COR-L47 (cell line): ENCODE measurements at regions not wholly inside any gene's neighbourhood (a gene's known extent, or its start where the extent isn't known, plus 50 kb on each side); places are given as distances from the start of the nearest gene placed in this dataset.

Experiments
- DNase-seq: peaks from one replicate; lab custom pipeline; 2025; lab: John Stamatoyannopoulos, UW

DNA sequence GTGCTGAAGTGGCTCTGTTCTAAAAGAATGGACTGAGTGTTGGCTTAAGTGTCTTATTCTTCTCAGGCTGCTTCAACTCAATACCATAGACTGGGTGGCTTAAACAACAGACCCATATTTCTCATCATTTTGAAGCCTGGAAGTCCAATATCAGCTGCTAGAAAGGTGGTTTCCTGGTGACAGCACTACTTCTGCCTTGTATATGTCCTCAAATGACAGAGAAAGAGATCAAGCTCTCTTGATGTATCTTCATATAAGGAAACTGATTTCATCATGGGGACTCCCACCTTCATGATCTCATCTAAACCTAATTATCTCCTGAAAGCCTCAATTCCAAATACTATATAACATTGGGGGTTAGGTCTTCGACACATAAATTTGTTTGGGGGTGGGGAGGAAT, 449.7 kb upstream of the DSEL start:
- DNase-seq: no peak

DNA sequence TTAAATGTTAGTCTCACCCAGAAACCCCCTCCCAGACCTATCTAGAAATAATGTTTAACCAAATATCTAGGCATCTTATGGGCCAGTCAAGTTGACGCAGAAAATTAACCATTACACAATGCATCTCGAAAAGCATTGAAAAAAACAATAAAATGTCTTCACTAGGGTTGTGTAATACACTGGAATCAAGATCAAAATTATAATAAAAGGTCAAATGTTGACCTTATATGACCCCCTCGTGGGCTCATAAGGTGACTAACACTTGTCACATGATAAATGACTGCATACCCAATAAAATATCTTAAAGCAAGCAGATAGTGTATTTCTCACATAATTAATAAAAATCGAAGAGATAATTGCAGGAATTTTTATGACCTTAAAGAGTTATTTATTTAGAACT, 447.9 kb upstream of the DSEL start:
- DNase-seq: no peak

DNA sequence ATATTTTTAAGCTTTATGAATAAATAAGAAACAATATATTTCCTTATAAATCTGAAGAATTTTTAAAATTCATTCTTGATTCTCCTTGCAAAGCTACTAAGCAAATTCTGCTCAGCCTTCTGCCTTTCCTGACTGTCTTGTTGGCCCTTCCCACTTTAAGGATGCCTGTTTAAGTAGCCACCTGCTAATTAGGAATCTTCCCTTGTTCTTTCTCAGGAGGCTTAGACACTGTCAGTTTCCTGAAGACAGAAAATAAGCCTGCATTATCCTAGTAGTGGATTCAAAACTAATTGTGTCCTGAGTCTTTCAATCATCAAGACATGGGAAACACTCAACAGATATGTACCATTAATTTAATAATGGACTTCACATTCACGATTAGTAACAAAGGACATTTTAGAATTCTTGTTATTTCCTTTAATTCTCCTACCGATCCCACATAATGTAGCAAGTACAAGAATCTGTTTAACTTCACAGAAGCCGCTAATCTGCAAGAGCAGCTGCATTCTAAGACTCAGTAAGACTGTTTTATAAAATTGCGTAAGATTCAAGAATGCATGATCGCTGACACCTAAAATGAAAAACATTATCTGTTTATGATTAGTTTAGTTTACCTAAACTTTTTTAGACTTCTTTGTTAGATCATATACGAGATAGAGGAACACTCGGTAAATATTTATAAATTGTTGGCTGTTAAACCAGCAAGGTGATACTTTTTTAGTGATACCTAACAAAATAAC, 445.4 kb upstream of the DSEL start:
- DNase-seq: no peak

DNA sequence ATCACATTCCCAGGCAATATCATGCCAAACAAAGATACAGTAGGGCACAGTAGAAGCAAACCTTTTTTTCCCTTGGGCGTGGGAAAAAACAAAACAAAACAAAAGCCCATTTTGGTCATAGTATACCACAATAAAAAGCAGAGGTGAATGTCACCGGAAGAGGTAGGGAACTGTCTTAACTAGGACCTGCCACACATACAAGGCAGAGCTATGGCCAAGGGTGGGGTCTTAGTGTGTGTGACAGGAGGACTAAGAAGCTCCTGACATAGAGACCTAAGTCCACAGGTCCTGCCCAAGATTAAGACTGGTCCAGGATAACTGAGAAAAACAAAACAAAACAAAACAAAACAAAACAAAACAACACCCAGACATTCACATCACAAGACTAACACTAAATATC, 441.2 kb upstream of the DSEL start:
- no peak for DNase-seq

DNA sequence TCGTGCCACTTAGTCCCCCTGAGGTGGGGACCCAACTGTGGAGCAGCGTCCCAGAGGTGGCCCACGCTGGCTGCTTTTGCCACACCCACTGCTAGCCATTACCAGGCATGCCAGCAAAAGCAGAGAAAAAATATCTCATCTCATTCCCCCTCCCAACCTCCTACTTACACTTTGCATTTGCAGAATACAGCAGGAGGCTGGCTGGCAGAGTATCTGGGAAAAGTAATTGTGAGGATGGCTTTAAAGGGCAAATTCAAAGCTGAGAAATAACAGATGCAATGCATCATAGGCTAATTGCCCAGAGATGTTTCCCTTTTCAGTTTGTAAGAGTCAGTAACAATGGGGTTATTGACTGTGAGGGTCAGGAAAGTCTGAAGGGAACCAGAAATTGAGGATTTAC, 438.1 kb upstream of the DSEL start:
- DNase-seq: no peak

DNA sequence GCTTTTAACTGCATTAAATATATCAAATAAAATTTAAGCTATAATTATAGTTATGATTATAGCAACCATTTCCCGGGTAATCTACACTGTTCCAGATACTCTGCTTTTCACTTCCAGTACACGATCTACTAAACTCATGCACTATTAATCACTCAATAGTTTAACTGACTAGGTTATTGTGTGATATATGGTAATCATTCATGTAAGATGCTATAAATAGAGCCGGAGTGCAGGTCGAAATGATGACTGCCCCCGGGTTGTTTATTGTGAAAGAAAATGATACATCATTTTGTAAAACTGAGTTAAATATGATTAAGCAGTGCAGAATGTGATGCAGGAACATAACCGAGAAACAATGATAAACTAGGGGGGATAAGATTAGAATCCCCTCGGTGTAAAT, 434.6 kb upstream of the DSEL start:
- DNase-seq: no peak

DNA sequence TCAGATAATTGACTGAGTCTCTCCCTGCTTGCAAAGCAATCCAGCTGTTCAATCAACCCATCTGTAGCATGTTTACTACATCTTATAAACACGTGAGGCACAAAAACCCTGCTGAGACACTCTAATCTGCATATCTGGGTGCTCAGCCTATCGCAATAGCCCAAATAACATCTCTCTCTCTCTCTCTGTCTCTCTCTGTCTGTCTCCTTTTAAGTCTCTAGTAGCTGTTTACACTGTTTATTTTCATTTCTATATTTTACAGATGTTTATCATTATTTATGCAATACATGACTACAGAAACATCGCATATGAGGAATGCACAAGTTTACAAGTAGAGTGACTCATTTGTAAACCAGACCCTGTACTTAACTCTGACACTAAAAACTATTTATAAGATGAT, 422.1 kb upstream of the DSEL start:
- no peak for DNase-seq

DNA sequence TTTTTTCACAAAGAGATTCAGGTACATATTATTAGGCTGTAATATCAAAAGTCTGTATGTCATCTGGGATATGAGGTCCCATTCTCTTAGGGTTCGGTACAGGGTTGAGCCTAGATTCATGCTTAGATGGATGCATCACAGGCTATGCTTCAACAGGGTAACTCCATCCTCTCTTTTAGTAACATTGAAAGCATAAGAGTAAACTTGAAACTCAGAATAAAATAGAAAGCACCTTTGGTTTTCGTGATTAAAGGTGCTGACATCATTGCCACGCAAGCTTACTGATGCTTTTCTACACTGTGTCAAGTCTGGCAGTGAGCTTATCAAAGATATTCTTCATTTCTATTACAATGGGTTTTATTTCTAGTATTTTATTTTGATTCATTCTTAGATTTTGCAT, 419.1 kb upstream of the DSEL start:
- DNase-seq: no peak

DNA sequence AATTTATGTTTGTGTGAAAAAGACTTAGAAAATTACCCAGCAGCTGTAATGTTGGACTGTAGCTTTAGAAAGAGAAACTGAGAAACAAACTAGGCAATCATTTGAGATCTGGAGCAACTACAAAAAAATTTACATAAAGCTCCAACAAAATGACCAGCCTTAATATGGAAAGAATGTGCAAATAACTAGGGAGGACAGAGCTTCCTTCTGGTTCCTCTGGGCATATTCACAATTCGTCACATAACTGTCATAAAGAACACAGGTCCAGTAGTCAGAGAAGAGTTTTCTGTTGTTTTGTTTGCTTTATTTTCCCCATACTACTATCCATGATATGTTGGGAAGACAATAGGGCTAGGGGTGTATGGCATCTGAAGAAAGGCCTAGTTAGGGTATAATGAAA, 416.8 kb upstream of the DSEL start:
- no peak for DNase-seq

DNA sequence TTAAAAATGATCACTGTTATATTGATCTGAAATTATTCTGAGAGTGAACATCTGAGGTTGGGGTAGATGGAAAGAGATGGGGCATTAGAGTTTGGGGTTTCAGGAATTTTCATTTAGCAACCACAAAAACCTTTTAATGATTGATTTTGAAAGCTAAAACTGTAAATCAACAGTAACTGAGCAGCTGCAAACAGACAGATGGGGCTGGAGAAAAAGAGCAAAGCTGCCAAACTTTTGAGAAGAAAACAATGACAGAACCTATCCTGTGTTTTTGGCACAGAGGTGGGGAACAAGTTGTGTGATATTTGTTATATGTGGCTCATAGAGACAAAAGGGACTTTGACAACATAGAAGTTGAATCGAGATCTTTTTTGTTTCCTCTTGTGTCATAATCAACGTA, 415.8 kb upstream of the DSEL start:
- DNase-seq: no peak

DNA sequence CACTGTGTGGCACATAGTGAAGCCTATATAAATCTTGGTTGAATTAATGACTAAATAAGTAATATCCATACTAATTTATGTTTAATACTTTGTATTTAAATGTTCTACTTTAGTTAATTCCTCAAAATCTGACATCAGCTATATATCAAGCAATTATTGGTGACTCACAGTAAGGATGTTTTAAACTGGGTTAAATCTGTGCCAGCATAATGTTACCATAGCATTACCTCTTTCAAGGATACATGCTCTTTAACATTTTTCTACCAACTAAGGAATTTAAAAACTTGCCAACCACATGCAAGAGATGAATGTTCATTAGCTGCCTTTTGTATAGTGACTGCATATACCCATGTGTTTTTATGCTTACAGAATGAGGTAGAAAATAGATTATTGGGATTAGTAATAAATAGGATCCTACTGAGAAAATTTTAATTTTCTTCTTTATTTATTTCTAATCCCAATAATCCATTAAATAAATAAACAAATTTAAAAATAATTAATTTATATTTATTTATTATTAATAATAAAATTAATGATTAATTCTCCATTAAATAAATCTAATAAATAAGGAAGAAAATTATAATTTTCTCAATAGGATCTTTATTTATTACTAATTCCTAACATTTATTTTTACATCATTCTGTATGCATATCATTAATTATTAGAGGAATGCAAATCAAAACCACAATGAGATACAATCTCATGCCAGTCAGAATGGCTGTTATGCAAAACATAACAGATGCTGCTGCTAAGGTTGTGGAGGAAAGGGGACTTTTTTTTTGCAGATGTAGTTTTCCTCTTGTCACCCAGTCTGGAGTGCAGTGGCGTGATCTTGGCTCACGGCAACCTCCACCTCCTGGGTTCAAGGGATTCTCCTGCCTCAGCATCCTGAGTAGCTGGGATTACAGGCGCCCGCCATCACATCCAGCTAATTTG, 410.7 kb upstream of the DSEL start:
- DNase-seq: no peak

DNA sequence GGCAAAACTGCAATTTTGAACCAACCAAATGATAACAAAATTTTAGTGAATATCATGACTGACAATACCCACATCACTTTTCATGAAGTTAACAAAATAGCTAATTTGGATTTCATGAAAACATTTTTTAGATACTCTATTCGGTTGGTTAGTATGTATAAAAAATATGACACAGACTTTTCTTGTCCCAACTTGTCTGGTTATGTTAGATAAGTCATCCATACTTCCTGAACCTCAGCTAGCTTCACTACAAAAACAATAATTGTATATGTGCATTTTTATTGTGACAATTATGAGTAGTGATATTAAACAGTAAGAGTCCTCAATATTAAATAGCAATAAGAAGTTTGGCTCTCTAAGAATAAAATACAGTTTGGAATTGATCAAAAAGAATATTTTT, 408.1 kb upstream of the DSEL start:
- DNase-seq: no peak

DNA sequence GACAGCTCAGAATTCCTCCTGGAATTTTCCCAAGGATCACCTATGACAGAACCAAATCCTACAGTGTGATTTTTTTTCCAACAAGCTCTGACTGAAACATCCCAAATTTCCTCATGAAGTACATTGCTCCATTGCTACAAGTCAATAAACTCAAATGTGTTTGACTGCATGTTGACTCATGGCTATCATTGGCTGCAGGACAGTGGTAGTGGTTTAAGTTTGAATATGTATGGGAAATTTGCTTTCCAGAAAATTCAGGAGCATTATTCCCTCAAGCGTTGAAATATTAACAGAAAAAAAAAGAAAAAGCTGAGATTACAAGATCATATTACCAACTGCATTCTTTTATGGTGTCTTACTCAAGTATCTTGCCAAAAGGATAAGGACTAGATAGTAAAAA, 402.8 kb upstream of the DSEL start:
- no peak for DNase-seq

DNA sequence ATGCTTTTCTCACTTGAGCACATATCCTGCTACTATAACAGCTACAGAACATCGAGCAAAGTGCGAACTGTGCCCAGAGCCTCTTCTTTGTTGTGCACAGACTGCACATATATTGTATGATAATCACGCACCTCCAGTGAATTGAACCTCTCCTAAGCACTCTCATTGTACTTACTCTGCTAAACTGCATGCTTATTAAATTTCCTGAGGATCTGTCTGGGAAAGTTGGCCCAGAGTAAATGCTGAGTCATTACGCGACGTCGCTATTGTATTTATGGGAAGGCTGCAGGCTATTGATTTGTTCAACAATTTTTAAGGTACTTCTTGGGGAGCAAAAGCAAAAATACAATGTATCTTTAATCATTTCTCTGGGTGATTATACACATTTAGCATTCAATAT, 399.6 kb upstream of the DSEL start:
- no peak for DNase-seq

DNA sequence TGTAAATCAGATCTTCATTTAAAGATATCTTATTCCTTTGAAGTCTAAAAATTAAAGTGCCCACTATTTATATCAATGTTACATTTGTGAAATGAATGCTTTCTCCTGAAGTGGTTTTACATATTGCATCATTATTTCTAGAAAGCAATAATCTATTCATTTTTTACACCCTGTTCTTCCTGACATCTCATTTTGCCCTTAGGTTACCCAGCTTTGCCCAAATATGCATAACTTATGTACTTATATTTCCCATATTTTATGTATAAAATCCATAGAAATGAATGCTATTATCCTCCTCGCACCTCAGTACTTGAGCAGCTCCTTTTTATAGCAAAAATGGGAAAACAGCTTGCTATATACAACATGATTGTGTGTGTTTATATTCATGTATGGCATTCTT, 396.5 kb upstream of the DSEL start:
- DNase-seq: no peak

DNA sequence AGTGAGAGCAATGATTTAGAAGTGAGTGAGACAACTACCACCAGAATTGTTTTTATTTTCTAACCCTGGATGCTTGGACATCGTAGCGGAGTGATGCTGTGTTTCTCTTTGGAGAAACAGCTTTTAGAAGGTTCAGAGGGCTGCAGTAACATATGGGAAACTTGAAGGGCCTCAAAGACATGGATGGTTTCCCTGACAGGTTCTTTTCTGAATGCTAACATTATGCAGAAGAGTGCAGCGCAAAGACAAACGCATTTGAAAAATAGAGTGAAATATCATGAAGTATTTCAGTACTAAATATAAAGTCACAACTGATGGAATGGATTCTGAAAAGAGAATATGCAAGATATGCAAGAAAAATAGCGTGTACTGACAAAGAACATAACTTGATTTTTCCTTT, 385.1 kb upstream of the DSEL start:
- DNase-seq: no peak

DNA sequence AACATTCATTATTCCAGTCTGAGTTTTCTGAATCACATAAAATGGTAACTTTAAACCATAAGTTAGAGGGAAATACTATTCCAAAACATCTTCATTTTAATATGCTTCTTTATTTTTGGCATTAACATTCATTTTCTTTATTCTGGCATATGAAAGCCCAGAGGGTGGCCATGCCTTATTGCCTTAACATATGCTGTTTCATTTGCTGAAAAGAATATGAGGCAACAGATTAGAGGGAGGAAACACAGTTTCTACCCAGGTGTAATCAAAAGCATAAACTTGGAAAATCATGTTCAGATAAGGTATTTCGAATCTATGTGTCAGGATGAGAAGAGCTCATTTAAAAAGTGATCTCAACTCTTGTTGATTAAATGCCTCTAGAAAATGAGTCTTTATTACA, 379.9 kb upstream of the DSEL start:
- no peak for DNase-seq

DNA sequence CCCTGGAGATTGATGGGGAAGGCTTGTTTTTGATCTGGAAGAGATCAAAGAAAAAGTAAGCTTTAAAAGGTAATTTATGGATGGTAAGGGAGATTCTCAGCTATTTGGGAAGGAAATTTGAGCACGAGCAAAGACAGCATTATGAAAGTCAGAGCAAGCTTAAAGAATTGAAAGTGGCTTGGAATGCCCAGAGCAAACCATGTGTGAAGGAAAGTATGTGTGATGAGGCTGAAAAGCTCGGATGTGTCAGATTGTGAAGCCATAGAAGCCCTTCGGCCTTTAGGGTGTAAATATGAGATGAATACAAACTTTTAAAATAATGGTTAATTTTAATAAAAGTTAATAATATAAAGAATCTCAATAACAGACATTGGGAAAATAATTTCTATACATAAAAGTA, 377.4 kb upstream of the DSEL start:
- no peak for DNase-seq

DNA sequence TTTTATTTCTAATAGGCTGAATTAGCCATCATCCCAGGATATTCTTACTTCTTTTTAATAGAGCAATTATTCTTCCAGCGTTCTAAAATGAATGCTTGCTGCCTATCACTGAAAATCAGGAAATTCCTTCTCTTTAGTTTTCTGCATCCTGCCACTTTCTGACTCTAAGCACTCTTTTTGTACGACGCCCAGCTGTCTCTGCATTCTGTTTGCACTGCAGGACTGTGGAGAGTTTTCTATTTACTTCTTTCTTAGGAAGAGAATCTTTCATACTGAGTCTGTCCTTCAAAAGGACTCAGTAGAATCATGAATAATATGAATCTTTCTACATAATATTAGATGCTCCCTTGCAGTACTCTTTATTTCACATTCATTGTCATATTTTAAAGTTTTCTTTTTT, 360.4 kb upstream of the DSEL start:
- no peak for DNase-seq

DNA sequence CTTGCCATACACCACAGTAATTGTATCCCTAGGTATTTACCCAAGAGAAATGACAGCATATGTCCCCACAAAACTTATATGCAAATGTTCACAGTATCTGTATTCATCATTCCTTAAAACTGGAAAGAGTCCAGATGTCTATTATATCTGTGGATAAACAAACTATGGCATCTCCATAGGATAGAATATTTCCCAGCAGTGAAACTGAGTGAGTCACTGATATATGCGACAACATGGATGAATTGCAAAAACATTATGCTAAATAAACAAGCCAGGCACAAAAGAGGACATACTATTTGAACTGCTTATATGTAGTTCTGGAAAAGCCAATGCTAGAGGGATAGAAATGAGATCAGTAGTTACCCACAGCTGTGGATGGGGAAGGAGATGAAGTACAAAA, 359.4 kb upstream of the DSEL start:
- no peak for DNase-seq

DNA sequence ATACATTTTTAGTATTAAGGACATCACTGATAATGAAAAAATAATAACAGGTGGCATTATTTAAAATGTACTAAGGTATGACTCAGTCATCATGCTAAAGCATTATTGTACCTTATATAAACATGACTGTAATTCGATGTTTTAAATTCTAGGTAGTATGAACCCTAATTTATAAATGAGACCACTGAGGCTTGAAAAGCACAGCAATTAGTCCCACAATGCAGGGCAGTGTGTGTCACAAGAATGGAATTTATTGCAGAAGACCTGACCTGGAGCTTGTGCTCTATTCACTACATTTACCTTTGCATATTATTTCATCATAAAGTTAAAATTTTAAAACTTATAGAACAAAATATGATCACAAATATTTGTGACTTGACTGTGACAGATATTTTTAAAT, 358.5 kb upstream of the DSEL start:
- DNase-seq: no peak

DNA sequence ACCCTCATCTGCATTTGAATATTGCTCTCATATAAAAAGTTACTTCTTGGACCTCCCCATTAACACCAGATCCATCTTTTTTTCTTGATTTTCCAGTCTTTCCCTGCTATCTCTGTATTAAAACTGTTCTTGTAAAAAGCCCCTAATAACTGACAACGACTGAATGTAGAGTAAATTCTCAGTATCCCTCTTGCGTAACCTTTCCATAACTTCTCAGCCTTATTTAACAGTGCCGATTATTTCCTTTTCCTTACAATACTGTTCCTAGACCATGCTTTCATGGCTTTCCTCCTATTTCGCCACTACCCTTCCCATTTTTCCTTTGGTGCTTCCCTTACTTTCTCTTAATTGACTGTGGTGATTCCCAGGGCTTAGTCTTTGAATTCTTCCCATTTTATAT, 348.9 kb upstream of the DSEL start:
- DNase-seq: no peak

DNA sequence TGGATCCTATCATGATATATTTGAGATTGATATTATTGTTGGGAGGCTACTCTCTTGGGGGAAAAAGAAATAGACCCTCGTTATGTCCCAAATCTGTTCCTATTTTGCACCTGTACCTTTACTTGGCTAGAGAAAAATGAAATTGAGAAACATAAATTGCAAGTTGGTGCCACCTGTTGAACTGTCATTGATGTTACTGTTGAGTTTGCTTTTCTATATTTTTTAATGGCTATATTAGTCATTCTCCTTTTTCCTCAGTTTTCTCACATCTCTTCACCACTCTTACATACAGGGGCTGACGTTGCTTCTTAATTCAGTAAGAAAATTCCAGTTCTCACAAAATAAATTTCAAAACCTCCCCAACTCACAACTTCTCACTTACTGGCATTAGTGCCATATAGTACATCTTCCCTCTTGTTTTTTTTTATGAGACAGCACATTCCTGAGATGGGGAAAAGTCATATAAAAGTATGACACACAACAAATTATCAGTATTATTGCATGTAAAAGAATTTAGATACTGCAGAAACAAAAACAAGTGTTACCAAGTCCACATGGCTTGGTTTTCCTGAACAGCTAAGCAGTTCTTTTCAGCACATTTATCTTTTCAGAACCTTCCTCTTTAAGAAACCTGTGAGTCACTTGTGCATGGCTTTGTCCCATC, 348.3 kb upstream of the DSEL start:
- DNase-seq: no peak
